ENCODE measurements at regions not wholly inside any gene's neighbourhood (a gene's known extent, or its start where the extent isn't known, plus 50 kb on each side); places are given as distances from the start of the nearest gene placed in this dataset.
"Not testable (repeated sequence)": the region's sequence is repeated elsewhere in the genome, so short reads cannot be mapped to it uniquely, and the experiment has no call there.

- intact Hi-C loops (cut with DNase I) = no loop called here
- ATAC-seq = no peak
- 83 to 91% methylated on average over 2 of the region's 2 CpGs for WGBS, 2 donors
- H3K4me3 ChIP-seq = no peak overlapping the region
- no peak for FAIRE-seq
- H3K36me3 ChIP-seq = no peaks in the 10 kb centered on the region
- no peaks in the 10 kb centered on the region for H3K9me3 ChIP-seq
- no peak for TF ChIP-seq CTCF (IDR thresholded peaks at IDR 0.05)
- DNase-seq = no peak
- H3K27me3 ChIP-seq = peaks cover 0 to 10% (median 0%) of the 10 kb centered on the region in 4 donors
- H3K4me1 ChIP-seq = no peaks in the 10 kb centered on the region
- no peak overlapping the region for H3K27ac ChIP-seq
These were observed 51.2 kb upstream of the LBX1 start for GRCh38 chr10:101280511-101280910.

GRCh38 chr10:101280921-101281320 lies 51.7 kb upstream of the LBX1 start:
- H3K9me3 ChIP-seq; H3K4me3 ChIP-seq; H3K36me3 ChIP-seq; H3K4me1 ChIP-seq; intact Hi-C loops (cut with DNase I); H3K27me3 ChIP-seq; DNase-seq; H3K27ac ChIP-seq; ATAC-seq; FAIRE-seq: not testable (repeated sequence)
- WGBS, 2 donors = 78% methylated on average over 3 of the region's 3 CpGs

DNA sequence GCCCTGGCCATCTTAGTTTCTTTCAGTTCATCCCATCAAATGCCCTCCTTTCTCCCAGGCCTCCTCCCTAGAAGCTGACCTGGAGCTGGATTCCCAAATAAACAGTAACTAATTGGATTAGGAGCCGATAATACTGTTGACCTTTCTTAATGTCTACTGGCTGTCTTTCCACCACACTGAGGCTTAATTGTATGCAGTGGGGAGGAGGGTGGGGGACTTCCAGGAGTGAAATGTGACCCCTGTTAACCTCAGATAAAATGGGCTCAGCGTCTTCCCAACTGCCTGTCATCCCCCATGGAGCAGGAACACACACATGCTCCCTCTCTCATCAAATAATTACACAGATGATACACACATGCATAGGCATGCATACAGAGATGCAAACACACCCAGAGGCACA lies 53.7 kb upstream of the LBX1 start:
- H3K27ac ChIP-seq = no peak overlapping the region
- intact Hi-C loops (cut with DNase I) = no loop called here
- DNase-seq (no peak), FAIRE-seq (no peak), ATAC-seq (no peak)
- H3K36me3 ChIP-seq = no peaks in the 10 kb centered on the region
- H3K4me1 ChIP-seq = no peaks in the 10 kb centered on the region
- H3K27me3 ChIP-seq = peaks cover 0 to 10% (median 0%) of the 10 kb centered on the region in 4 donors
- no peak overlapping the region for H3K4me3 ChIP-seq
- no peak for TF ChIP-seq CTCF (IDR thresholded peaks at IDR 0.05)
- WGBS, 2 donors = 35 to 49% methylated on average over 2 of the region's 2 CpGs
- no peaks in the 10 kb centered on the region for H3K9me3 ChIP-seq

- FAIRE-seq (no peak), DNase-seq (no peak), ATAC-seq (no peak)
- no peak for TF ChIP-seq CTCF (IDR thresholded peaks at IDR 0.05)
- intact Hi-C loops (cut with DNase I) = no loop called here
- Histone ChIP-seq H3K27ac (no peak overlapping the region), H3K36me3 (no peaks in the 10 kb centered on the region), H3K4me3 (no peak overlapping the region), H3K9me3 (no peaks in the 10 kb centered on the region), H3K27me3 (peaks cover 0 to 10% (median 0%) of the 10 kb centered on the region in 4 donors), H3K4me1 (no peaks in the 10 kb centered on the region)
- WGBS, 2 donors = 5 to 11% methylated on average over 3 of the region's 3 CpGs
These were observed 54.5 kb upstream of the LBX1 start for GRCh38 chr10:101283762-101284100.

DNA sequence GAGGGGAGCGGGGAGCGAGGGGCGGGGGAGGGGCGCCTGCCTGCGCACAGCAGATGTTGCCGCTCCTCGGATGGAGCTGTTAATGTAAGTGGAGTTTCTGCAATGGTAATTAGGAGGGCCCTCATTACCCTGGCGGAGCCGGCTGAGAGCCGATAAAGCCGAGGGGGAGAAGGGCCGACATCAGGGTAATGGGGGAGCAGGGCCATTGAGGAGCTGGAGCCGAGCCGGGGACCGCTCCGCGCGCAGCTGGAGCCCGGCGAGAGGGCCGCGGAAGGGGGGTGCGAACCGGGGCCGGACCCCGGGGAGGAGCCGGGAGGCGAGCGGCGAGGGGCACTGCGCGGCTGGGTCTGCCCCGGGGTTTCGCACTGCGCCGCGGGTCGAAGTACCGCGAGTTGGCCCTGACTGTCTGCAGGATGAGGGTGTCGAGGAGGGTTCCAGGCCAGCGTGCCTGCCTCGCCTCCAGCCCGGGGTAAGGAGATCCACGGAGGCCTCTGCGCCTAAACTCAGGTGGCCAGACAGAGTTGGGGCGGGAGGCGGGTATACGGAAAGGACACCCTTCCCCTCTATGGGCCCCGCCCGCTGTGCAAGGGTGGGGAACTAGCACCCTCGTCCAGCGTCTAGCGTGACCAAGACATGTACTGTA lies 55.0 kb upstream of the LBX1 start:
- no peak overlapping the region for H3K4me3 ChIP-seq
- no peak for FAIRE-seq
- H3K27ac ChIP-seq = no peak overlapping the region
- H3K4me1 ChIP-seq = no peaks in the 10 kb centered on the region
- no peak for TF ChIP-seq CTCF (IDR thresholded peaks at IDR 0.05)
- ATAC-seq = no peak
- H3K36me3 ChIP-seq = no peaks in the 10 kb centered on the region
- H3K27me3 ChIP-seq = peaks cover 0 to 10% (median 0%) of the 10 kb centered on the region in 4 donors
- DNase-seq = no peak
- intact Hi-C loops (cut with DNase I) = no loop called here
- 17 to 19% methylated on average over 54 of the region's 54 CpGs for WGBS, 2 donors
- H3K9me3 ChIP-seq = no peaks in the 10 kb centered on the region

Measured in pancreas (tissue), 10 donors.